ENCODE measurements at regions not wholly inside any gene's neighbourhood (a gene's known extent, or its start where the extent isn't known, plus 50 kb on each side); places are given as distances from the start of the nearest gene placed in this dataset.

GRCh38 chr10:108399465-108399864, 1235.0 kb upstream of the SORCS1 start:
- in situ Hi-C loops (cut with HindIII; ENCODE audit: low pct_unique_long_range_greater_than_20kb, low sequenced_read_pairs): no loop called here

GRCh38 chr10:108393089-108393488, 1228.6 kb upstream of the SORCS1 start:
- in situ Hi-C loops (cut with HindIII; ENCODE audit: low pct_unique_long_range_greater_than_20kb, low sequenced_read_pairs): no loop called here
- DNase-seq (ENCODE audit: low read depth): no peak

More at GRCh38 chr10:108399465-108399864, 1235.0 kb upstream of the SORCS1 start:
- DNase-seq (ENCODE audit: low read depth): no peak

DNA sequence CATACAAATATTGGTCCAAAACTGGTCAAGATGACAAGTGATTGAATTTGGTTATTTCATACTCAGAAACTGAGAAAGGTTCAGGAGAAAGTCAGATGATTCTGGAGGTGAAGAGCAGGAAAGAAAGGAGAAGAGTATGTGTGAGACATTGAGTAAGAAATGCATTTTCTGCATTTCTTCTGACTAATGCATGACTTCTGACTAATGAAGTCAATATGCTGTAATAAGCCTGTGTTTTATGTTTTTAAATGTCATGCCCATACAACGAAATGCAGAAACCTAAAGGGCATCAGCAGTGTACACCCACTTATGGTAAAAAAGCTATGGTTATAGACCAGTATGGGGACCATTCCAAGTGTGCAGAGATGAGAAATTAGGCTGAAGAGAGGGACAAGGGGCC, 1227.8 kb upstream of the SORCS1 start:
- in situ Hi-C loops (cut with HindIII; ENCODE audit: low pct_unique_long_range_greater_than_20kb, low sequenced_read_pairs): no loop called here
- DNase-seq (ENCODE audit: low read depth): no peak

DNA sequence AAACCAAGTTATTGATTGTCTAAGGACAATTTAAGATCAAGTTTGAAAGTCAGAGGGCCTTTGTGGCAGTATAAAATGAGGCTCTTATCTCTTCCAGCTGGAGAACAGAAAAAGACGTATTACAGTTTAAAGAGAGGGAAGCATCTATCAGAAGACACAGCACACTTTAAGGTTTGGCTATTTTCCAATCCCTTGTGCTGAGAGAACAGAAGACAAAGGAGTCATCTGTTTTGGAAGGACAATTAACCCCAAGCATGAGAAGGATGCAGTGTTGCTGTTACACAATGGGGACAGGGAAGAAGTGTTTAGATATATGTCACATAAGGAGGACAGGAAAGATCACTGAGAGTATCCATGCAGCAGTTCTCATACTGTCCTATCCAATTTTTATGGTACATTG, 1224.2 kb upstream of the SORCS1 start:
- DNase-seq (ENCODE audit: low read depth): no peak
- in situ Hi-C loops (cut with HindIII; ENCODE audit: low pct_unique_long_range_greater_than_20kb, low sequenced_read_pairs): no loop called here

DNA sequence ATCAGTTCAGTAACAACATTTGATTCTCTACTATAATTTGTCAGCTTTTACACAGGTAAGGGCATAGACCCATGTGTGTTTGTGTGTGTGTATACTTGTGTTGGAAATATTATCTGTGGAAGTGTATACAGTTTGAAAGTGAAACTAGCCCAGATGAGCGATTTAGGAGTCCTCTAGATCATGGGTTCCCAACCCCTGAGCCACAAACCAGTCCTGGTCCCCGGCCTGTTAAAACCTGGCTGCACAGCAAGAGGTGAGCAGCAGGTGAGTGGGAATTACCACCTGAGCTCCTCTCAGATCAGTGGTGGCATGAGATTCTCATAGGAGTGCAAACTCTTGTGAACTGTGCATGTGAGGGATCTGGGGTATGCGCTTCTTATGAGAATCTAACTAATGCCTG, 1221.5 kb upstream of the SORCS1 start:
- in situ Hi-C loops (cut with HindIII; ENCODE audit: low pct_unique_long_range_greater_than_20kb, low sequenced_read_pairs): no loop called here
- no peak for DNase-seq (ENCODE audit: low read depth)

GRCh38 chr10:108384378-108384777, 1219.9 kb upstream of the SORCS1 start:
- DNase-seq (ENCODE audit: low read depth): no peak
- in situ Hi-C loops (cut with HindIII; ENCODE audit: low pct_unique_long_range_greater_than_20kb, low sequenced_read_pairs): no loop called here

DNA sequence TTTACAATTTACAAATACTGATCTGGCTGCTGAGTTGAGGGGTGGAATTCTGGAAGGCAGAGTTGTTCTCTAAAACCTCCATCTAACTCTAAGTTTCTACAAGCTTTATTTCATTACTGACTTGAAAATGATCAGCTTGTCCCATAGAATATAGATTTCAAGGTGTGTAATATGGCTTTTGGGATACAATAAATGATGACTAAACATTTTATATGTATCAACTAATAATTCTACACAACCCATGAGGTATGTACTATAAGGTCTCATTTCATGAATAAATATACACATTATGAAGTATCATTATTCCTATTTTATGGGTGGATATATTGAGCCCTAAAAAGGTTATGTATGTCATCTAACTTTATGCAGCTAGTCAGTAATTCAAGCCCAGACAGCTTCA, 1214.3 kb upstream of the SORCS1 start:
- in situ Hi-C loops (cut with HindIII; ENCODE audit: low pct_unique_long_range_greater_than_20kb, low sequenced_read_pairs): no loop called here
- no peak for DNase-seq (ENCODE audit: low read depth)

DNA sequence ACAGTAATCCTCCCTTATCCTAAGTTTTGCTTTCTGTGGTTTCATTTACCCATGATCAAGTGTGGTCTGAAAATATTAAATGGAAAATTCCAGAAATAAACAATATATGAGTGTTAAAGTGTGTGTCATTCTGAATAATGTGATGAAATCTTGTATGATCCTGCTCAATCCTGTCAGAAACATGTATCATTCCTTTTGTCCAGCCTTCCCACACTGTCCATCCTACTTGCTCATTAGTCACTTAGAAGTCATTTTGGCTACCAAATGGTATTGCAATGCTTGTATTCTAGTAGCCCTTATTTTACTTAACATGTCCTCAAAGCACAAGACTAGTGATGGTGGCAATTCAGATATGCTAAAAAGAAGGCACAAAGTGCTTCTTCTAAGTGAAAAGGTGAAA, 1211.2 kb upstream of the SORCS1 start:
- no peak for DNase-seq (ENCODE audit: low read depth)
- in situ Hi-C loops (cut with HindIII; ENCODE audit: low pct_unique_long_range_greater_than_20kb, low sequenced_read_pairs): no loop called here

DNA sequence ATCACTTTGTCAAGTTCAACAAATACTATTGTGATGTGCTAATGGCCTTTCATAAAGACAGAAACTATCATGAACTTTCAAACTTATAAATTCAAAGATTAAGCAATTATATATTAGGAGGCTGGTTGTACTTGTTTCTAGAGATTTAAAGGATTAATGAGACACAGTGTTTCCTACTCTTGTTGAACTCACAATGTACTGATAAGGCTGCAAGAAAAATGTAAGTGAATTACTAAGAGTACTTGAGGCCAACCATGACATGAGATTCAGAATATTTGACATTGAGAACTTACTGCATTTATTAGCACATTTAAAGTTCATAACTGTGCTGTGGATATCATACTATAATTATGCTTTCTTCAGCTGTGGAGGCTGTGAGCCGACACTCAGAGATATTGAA, 1210.5 kb upstream of the SORCS1 start:
- DNase-seq (ENCODE audit: low read depth): no peak
- in situ Hi-C loops (cut with HindIII; ENCODE audit: low pct_unique_long_range_greater_than_20kb, low sequenced_read_pairs): no loop called here

- in situ Hi-C loops (cut with HindIII; ENCODE audit: low pct_unique_long_range_greater_than_20kb, low sequenced_read_pairs): no loop called here
- no peak for DNase-seq (ENCODE audit: low read depth)
These were observed 1201.0 kb upstream of the SORCS1 start for GRCh38 chr10:108365541-108365940.

DNA sequence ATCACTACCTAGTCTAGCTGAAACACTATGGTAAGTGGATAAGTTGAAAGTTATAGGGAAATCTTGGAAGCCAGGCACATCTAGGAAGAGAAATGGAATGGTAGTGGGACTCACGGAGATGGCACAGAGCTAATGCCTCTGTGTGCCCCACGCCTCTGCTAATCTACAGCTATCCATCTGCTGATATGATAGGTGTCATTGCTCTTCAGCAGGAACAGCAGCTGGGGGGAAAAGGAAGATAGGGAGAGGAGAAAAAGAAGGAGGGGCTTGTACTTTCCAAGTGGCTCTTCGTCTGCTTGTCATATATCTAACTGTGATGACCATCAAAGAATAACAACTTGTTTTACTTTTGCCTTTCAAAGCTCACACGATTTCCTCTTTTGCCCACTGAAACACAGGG, 1199.1 kb upstream of the SORCS1 start:
- DNase-seq (ENCODE audit: low read depth): no peak
- in situ Hi-C loops (cut with HindIII; ENCODE audit: low pct_unique_long_range_greater_than_20kb, low sequenced_read_pairs): no loop called here

GRCh38 chr10:108362961-108363360, 1198.5 kb upstream of the SORCS1 start:
- no peak for DNase-seq (ENCODE audit: low read depth)
- in situ Hi-C loops (cut with HindIII; ENCODE audit: low pct_unique_long_range_greater_than_20kb, low sequenced_read_pairs): no loop called here

- in situ Hi-C loops (cut with HindIII; ENCODE audit: low pct_unique_long_range_greater_than_20kb, low sequenced_read_pairs): no loop called here
- no peak for DNase-seq (ENCODE audit: low read depth)
These were observed 1197.8 kb upstream of the SORCS1 start for GRCh38 chr10:108362296-108362695.

GRCh38 chr10:108360187-108360586, 1195.7 kb upstream of the SORCS1 start:
- in situ Hi-C loops (cut with HindIII; ENCODE audit: low pct_unique_long_range_greater_than_20kb, low sequenced_read_pairs): no loop called here
- peak; percentile 62 for DNase-seq (ENCODE audit: low read depth)

- in situ Hi-C loops (cut with HindIII; ENCODE audit: low pct_unique_long_range_greater_than_20kb, low sequenced_read_pairs): no loop called here
- DNase-seq (ENCODE audit: low read depth): peak; percentile 67
These were observed 1194.4 kb upstream of the SORCS1 start for GRCh38 chr10:108358912-108359311.

DNA sequence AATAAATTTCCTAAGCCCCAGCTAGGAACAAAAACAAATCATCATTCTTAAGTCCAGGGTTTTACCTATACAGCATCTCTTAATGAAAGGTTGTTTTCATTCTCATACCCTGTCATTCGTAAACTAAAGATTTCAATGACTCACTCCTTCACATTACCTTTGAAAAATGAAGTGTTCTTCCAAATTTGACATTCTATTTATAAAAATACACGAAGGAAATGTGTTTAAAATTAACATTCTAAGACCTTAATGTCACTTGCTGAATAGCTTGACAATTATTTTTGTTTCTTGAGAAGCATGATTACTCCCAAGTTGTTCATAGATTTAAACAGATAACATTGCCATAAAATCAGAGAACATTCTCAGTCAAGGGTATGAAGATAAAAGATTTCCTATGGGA, 1188.3 kb upstream of the SORCS1 start:
- no peak for DNase-seq (ENCODE audit: low read depth)
- in situ Hi-C loops (cut with HindIII; ENCODE audit: low pct_unique_long_range_greater_than_20kb, low sequenced_read_pairs): no loop called here

DNA sequence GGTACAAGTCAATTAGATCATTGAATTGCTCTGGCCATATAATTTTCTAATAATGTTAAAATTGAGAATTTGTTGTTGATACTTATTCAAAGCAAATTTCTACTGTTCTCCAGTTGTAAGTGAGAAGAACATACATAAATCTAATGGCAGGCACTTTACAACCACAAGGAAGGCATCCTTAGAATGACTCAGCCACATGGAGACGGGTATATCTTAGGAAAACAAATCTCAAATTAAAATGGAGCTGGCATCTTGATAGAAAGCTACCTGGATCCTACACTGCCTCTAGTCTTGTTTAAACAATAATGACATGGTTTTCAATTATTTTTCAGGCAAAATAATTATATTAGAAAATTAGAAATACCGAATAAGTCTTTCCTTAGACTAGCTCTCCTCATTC, 1183.7 kb upstream of the SORCS1 start:
- no peak for DNase-seq (ENCODE audit: low read depth)
- in situ Hi-C loops (cut with HindIII; ENCODE audit: low pct_unique_long_range_greater_than_20kb, low sequenced_read_pairs): no loop called here

DNA sequence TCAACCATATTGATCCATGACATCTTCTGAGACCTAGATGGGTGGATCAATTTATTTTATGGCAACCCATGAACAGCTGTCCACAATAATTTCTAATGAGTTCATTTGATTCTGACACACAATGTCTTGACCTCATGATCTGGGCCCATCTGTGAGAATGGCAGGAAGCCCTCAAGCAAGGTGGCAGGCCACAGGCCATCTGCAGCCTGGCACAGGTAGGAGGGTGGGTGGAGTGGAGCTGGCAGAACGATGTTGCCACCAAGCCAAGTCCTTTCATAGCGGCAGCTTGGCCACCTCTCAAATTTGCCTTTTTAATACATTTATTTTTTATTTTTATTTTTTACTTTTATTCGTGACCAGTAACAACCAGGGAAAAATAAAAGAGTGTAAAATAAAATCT, 1181.6 kb upstream of the SORCS1 start:
- in situ Hi-C loops (cut with HindIII; ENCODE audit: low pct_unique_long_range_greater_than_20kb, low sequenced_read_pairs): no loop called here
- no peak for DNase-seq (ENCODE audit: low read depth)

- no peak for DNase-seq (ENCODE audit: low read depth)
- in situ Hi-C loops (cut with HindIII; ENCODE audit: low pct_unique_long_range_greater_than_20kb, low sequenced_read_pairs): no loop called here
These were observed 1173.6 kb upstream of the SORCS1 start for GRCh38 chr10:108338146-108338545.

GRCh38 chr10:108336836-108337235, 1172.3 kb upstream of the SORCS1 start:
- in situ Hi-C loops (cut with HindIII; ENCODE audit: low pct_unique_long_range_greater_than_20kb, low sequenced_read_pairs): no loop called here
- no peak for DNase-seq (ENCODE audit: low read depth)

GRCh38 chr10:108327706-108328105, 1163.2 kb upstream of the SORCS1 start:
- in situ Hi-C loops (cut with HindIII; ENCODE audit: low pct_unique_long_range_greater_than_20kb, low sequenced_read_pairs): no loop called here
- no peak for DNase-seq (ENCODE audit: low read depth)
